ENCODE measurements at regions not wholly inside any gene's neighbourhood (a gene's known extent, or its start where the extent isn't known, plus 50 kb on each side); places are given as distances from the start of the nearest gene placed in this dataset.
A peak's percentile ranks its signal among the peaks of the same experiment; 100 is the strongest.
"Not testable (repeated sequence)": the region's sequence is repeated elsewhere in the genome, so short reads cannot be mapped to it uniquely, and the experiment has no call there.

- H3K79me1 ChIP-seq (ENCODE audit: low read depth, low read length); H4K20me1 ChIP-seq (replicated peaks in 1 of 2; ENCODE audit: control insufficient read depth in 1 of 2, insufficient read depth in 2 of 2, low read length in 2 of 2); H3K36me3 ChIP-seq (ENCODE audit: control insufficient read depth in 2 of 4, insufficient read depth in 4 of 4, low read length in 3 of 4); H3K9ac ChIP-seq (replicated peaks in 1 of 4; ENCODE audit: extremely low read depth in 1 of 4, low read depth in 3 of 4, low read length in 3 of 4); H2BK12ac ChIP-seq (ENCODE audit: low read depth, low read length); H3K27me3 ChIP-seq (replicated peaks in 1 of 4; ENCODE audit: control insufficient read depth in 3 of 4, extremely low read depth in 1 of 4, insufficient read depth in 3 of 4, low read length in 3 of 4); H3K23ac ChIP-seq (ENCODE audit: insufficient read length); H2BK15ac ChIP-seq (ENCODE audit: low read length); H3K4me3 ChIP-seq (ENCODE audit: extremely low read depth in 1 of 4, insufficient read depth in 2 of 4, low read depth in 3 of 4, low read length in 4 of 4); H3K56ac ChIP-seq (replicated peaks; ENCODE audit: insufficient read length, low read depth, low read length); H4K8ac ChIP-seq (ENCODE audit: extremely low read depth, insufficient read depth, low read length); H4K91ac ChIP-seq (replicated peaks; ENCODE audit: insufficient read length, low read length); H4K5ac ChIP-seq (ENCODE audit: insufficient read length, low read depth, low read length); H2BK5ac ChIP-seq (ENCODE audit: low read depth, low read length); H3K4me2 ChIP-seq (ENCODE audit: insufficient read depth in 1 of 2, low read depth in 2 of 2, low read length in 2 of 2); H3K79me2 ChIP-seq (ENCODE audit: control insufficient read depth in 1 of 2, insufficient read depth in 2 of 2, low read length in 2 of 2); H3K14ac ChIP-seq (ENCODE audit: insufficient read length); POLR2A ChIA-PET (ENCODE audit: partially characterized antibody); H3K23me2 ChIP-seq (ENCODE audit: low read depth, low read length); H2BK120ac ChIP-seq (replicated peaks; ENCODE audit: low read depth, low read length); H2BK20ac ChIP-seq (ENCODE audit: low read length); H3K18ac ChIP-seq (ENCODE audit: extremely low read depth, low read length); H2AFZ ChIP-seq (ENCODE audit: low read length); H3K4ac ChIP-seq (replicated peaks; ENCODE audit: insufficient read length, low read depth, low read length); CTCF ChIA-PET (ENCODE audit: partially characterized antibody); FAIRE-seq; H3K4me1 ChIP-seq (replicated peaks in 1 of 4; ENCODE audit: control insufficient read depth in 3 of 4, insufficient read depth in 4 of 4, low read length in 3 of 4); H3K27ac ChIP-seq (ENCODE audit: low read depth, low read length); H2AK5ac ChIP-seq (ENCODE audit: low read depth, low read length); H3K9me3 ChIP-seq (ENCODE audit: insufficient read depth in 2 of 2, low read depth in 1 of 2, low read length in 1 of 2): not testable (repeated sequence)
- DNase-seq (ENCODE audit: low read depth in 1 of 2, low spot score in 2 of 2) = peak in 1 of 2 experiments; percentile 56
- 93% methylated on average over 10 of the region's 10 CpGs; no CpG with 5 or more reads in 1 of the 2 experiments for WGBS, 2 experiments (ENCODE audit: extremely low coverage in 1 of 2, insufficient coverage in 1 of 2, insufficient read length in 1 of 2, insufficient replicate concordance in 2 of 2, low coverage in 1 of 2, low lambda C conversion rate in 2 of 2, missing lambda C conversion rate in 1 of 2)
These were observed 171.6 kb downstream of the PLK2 start for GRCh38 chr5:58288275-58288674.

Data from H1 (cell line).